H9 (cell line): ENCODE measurements at regions not wholly inside any gene's neighbourhood (a gene's known extent, or its start where the extent isn't known, plus 50 kb on each side); places are given as distances from the start of the nearest gene placed in this dataset.
A peak's percentile ranks its signal among the peaks of the same experiment; 100 is the strongest.

Source experiments
- DNase-seq: peaks from one replicate; pipeline ENCODE4 v3.0.0-alpha.2; 2017
- H2AFZ ChIP-seq: one replicate; pipeline ENCODE4 v1.6.1; 2013; ENCODE audit warnings: mild to moderate bottlenecking, low read length, control low read depth, moderate library complexity
- H2AK5ac ChIP-seq: 2 replicates; pipeline ENCODE4 v1.6.1; 2013; ENCODE audit warnings: low read length, control low read depth, mixed read lengths; ENCODE audit not compliant: insufficient read length
- H2BK120ac ChIP-seq: one replicate; pipeline ENCODE4 v1.6.1; 2013; ENCODE audit warnings: low read depth, mild to moderate bottlenecking, low read length, control low read depth, inconsistent platforms; ENCODE audit not compliant: poor library complexity, severe bottlenecking
- H2BK12ac ChIP-seq: 2 replicates; pipeline ENCODE4 v1.6.1; 2013; ENCODE audit warnings: low read length, control low read depth, mixed read lengths, low read depth; ENCODE audit not compliant: insufficient read length
- H2BK15ac ChIP-seq: 2 replicates; pipeline ENCODE4 v1.6.1; 2013; ENCODE audit warnings: low read depth, low read length, control low read depth
- H2BK20ac ChIP-seq: one replicate; pipeline ENCODE4 v1.6.1; 2013; ENCODE audit warnings: low read depth, mild to moderate bottlenecking, low read length, control low read depth, inconsistent platforms; ENCODE audit not compliant: poor library complexity, severe bottlenecking
- H2BK5ac ChIP-seq: 2 replicates; pipeline ENCODE4 v1.6.1; 2013; ENCODE audit warnings: low read length, control low read depth, mixed read lengths; ENCODE audit not compliant: insufficient read length
- H3K14ac ChIP-seq: 2 replicates; pipeline ENCODE4 v1.6.1; 2013; ENCODE audit warnings: low read length, control low read depth; ENCODE audit not compliant: insufficient read depth
- H3K18ac ChIP-seq: 2 replicates; pipeline ENCODE4 v1.6.1; 2013; ENCODE audit warnings: low read depth, mild to moderate bottlenecking, mixed read lengths, low read length, control low read depth; ENCODE audit not compliant: insufficient read length
- H3K23ac ChIP-seq: 2 replicates; pipeline ENCODE4 v1.6.1; 2013; ENCODE audit warnings: low read length, control low read depth, mixed read lengths, low read depth; ENCODE audit not compliant: insufficient read length
- H3K23me2 ChIP-seq: 2 replicates; pipeline ENCODE4 v1.6.1; 2013; ENCODE audit warnings: low read depth, mild to moderate bottlenecking, mixed read lengths, low read length, control low read depth; ENCODE audit not compliant: insufficient read length, poor library complexity, severe bottlenecking
- H3K27ac ChIP-seq: 2 replicates; pipeline ENCODE4 v1.5.1; 2013; ENCODE audit warnings: low read length, control low read depth, mixed read lengths, low read depth; ENCODE audit not compliant: insufficient read length
- H3K27me3 ChIP-seq: 2 replicates; pipeline ENCODE4 v1.6.1; 2013; ENCODE audit warnings: low read length, control low read depth, inconsistent platforms; ENCODE audit not compliant: insufficient read depth
- H3K4ac ChIP-seq: 2 replicates; pipeline ENCODE4 v1.6.1; 2013; ENCODE audit warnings: low read depth, mild to moderate bottlenecking, control low read depth, inconsistent platforms, low read length, moderate library complexity
- H3K4me1 ChIP-seq: 2 replicates; pipeline ENCODE4 v1.6.1; 2013; ENCODE audit warnings: low read length, control low read depth, inconsistent platforms; ENCODE audit not compliant: insufficient read depth
- H3K4me2 ChIP-seq: 2 replicates; pipeline ENCODE4 v1.6.1; 2013; ENCODE audit warnings: low read length, control low read depth, mixed read lengths; ENCODE audit not compliant: insufficient read length, insufficient read depth
- H3K56ac ChIP-seq: 2 replicates; pipeline ENCODE4 v1.6.1; 2013; ENCODE audit warnings: low read depth, mild to moderate bottlenecking, mixed read lengths, low read length, control low read depth; ENCODE audit not compliant: insufficient read length
- H3K79me1 ChIP-seq: 2 replicates; pipeline ENCODE4 v1.6.1; 2013; ENCODE audit warnings: low read depth, mild to moderate bottlenecking, moderate library complexity, low read length, control low read depth, inconsistent platforms; ENCODE audit not compliant: insufficient read depth, poor library complexity, severe bottlenecking
- H3K79me2 ChIP-seq: 2 replicates; pipeline ENCODE4 v1.6.1; 2013; ENCODE audit warnings: low read length, control low read depth, inconsistent platforms; ENCODE audit not compliant: insufficient read depth
- H3K9ac ChIP-seq: 2 replicates; pipeline ENCODE4 v1.6.1; 2013; ENCODE audit warnings: low read length, control low read depth, mixed read lengths; ENCODE audit not compliant: insufficient read length; ENCODE audit errors: extremely low read depth
- H3K9me3 ChIP-seq: one replicate; pipeline ENCODE4 v1.6.1; 2013; ENCODE audit warnings: low read depth, low read length, inconsistent platforms; ENCODE audit not compliant: control insufficient read depth
- H3T11ph ChIP-seq: one replicate; pipeline ENCODE4 v1.6.1; 2013; ENCODE audit warnings: mild to moderate bottlenecking, low read length, control low read depth, inconsistent platforms
- H4K20me1 ChIP-seq: one replicate; pipeline ENCODE4 v1.6.1; 2013; ENCODE audit not compliant: control insufficient read depth, insufficient read length, insufficient read depth
- H4K5ac ChIP-seq: 2 replicates; pipeline ENCODE4 v1.6.1; 2013; ENCODE audit warnings: low read depth, mild to moderate bottlenecking, mixed read lengths, low read length, control low read depth; ENCODE audit not compliant: insufficient read length
- H4K8ac ChIP-seq: replicated peaks from 2 replicates; pipeline ENCODE4 v1.6.1; 2013; ENCODE audit warnings: low read length, control low read depth, mixed read lengths, low read depth; ENCODE audit not compliant: insufficient read length
- H4K91ac ChIP-seq: 2 replicates; pipeline ENCODE4 v1.6.1; 2013; ENCODE audit warnings: low read depth, mild to moderate bottlenecking, moderate library complexity, mixed read lengths, low read length, control low read depth; ENCODE audit not compliant: insufficient read length
- H3K27ac Mint-ChIP-seq, 3 experiments: 2 replicates in 2 of 3; 3 replicates in 1 of 3; pipeline ENCODE4 v1.8.0; 2020 to 2021; ENCODE audit warnings: mixed read lengths in 3 of 3, mild to moderate bottlenecking in 1 of 3, moderate library complexity in 1 of 3
- H3K27me3 Mint-ChIP-seq: 2 replicates; pipeline ENCODE4 v1.8.0; 2021; ENCODE audit warnings: low read depth, mild to moderate bottlenecking, moderate library complexity, mixed read lengths
- H3K36me3 Mint-ChIP-seq, 3 experiments: 2 replicates in 2 of 3; 3 replicates in 1 of 3; pipeline ENCODE4 v1.8.0; 2020 to 2021; ENCODE audit warnings: low read depth in 3 of 3, mixed read lengths in 3 of 3; ENCODE audit not compliant: insufficient read depth in 1 of 3
- H3K4me1 Mint-ChIP-seq, 2 experiments: 2 replicates each; pipeline ENCODE4 v1.8.0; 2020; ENCODE audit warnings: mixed read lengths in 2 of 2
- H3K4me3 Mint-ChIP-seq, 2 experiments: 2 replicates in 1 of 2; 3 replicates in 1 of 2; pipeline ENCODE4 v1.8.0; 2020 to 2021; ENCODE audit warnings: mild to moderate bottlenecking in 2 of 2, mixed read lengths in 2 of 2, moderate library complexity in 1 of 2
- H3K9me3 Mint-ChIP-seq, 2 experiments: 2 replicates in 1 of 2; 3 replicates in 1 of 2; pipeline ENCODE4 v1.8.0; 2020; ENCODE audit warnings: mild to moderate bottlenecking in 2 of 2, mixed read lengths in 2 of 2, moderate library complexity in 1 of 2
- CTCF ChIP-seq: fragments of 200-600 bp; sonication (generic); conservative IDR thresholded peaks from 3 replicates; pipeline ENCODE4 v1.8.0; 2021; ENCODE audit warnings: antibody characterized with exemption, mild to moderate bottlenecking
- WGBS: extraction: QIAGEN DNeasy Blood & Tissue Kit; methylation state at CpG from one replicate; pipeline ENCODE4 v1.1.7; 2013; ENCODE audit warnings: missing lambda C conversion rate, low lambda C conversion rate, mixed read lengths; ENCODE audit not compliant: insufficient read length; ENCODE audit errors: extremely low coverage; 5-methylcytosine and 5-hydroxymethylcytosine counted together

GRCh38 chr7:46681865-46682503 lies 760.9 kb upstream of the IGFBP3 start:
- no peaks in the 10 kb centered on the region for H4K20me1 ChIP-seq
- H3K4ac ChIP-seq: no peak overlapping the region
- H3K27me3 Mint-ChIP-seq: no peaks in the 10 kb centered on the region; the same call in 1 of the 2 replicates
- no peak overlapping the region for H3K9ac ChIP-seq
- no peaks in the 10 kb centered on the region for H3K27me3 ChIP-seq
- no peak overlapping the region for H3T11ph ChIP-seq
- no peak overlapping the region for H4K8ac ChIP-seq
- no peak overlapping the region for H3K56ac ChIP-seq
- H2BK20ac ChIP-seq: no peak overlapping the region
- H2BK120ac ChIP-seq: no peak overlapping the region
- no peaks in the 10 kb centered on the region for H3K4me1 ChIP-seq
- H2AK5ac ChIP-seq: no peak overlapping the region
- H3K23ac ChIP-seq: no peak overlapping the region
- H3K79me2 ChIP-seq: no peaks in the 10 kb centered on the region
- no peak overlapping the region; the same call in 1 of the 2 replicates for H3K14ac ChIP-seq
- 0 out of 3 replicates have a peak, but pooled peaks have one; percentile 19 for TF ChIP-seq CTCF
- no CpG with 5 or more reads among the region's 12 CpGs for WGBS
- no peaks in the 10 kb centered on the region for H3K23me2 ChIP-seq
- no peak overlapping the region for H3K27ac Mint-ChIP-seq
- H3K9me3 ChIP-seq: no peaks in the 10 kb centered on the region
- H3K79me1 ChIP-seq: no peaks in the 10 kb centered on the region
- H3K18ac ChIP-seq: no peak overlapping the region
- no peak overlapping the region for H2AFZ ChIP-seq
- H2BK15ac ChIP-seq: no peak overlapping the region
- no peak overlapping the region for H3K4me3 Mint-ChIP-seq
- no peaks in the 10 kb centered on the region; a peak in 1 of 4 replicates for H3K4me1 Mint-ChIP-seq
- peaks cover 4% of the 10 kb centered on the region in 2 experiments; a peak in 4 of 5 replicates for H3K9me3 Mint-ChIP-seq
- no peak overlapping the region for H4K91ac ChIP-seq
- peaks cover 0 to 7% (median 0%) of the 10 kb centered on the region in 3 experiments; a peak in 4 of 7 replicates for H3K36me3 Mint-ChIP-seq
- no peak for DNase-seq
- H4K5ac ChIP-seq: no peak overlapping the region
- H2BK12ac ChIP-seq: no peak overlapping the region
- no peak overlapping the region for H3K4me2 ChIP-seq
- H3K27ac ChIP-seq: no peak overlapping the region
- H2BK5ac ChIP-seq: no peak overlapping the region
